Left ventricle myocardium inferior (tissue), 1 donor: ENCODE measurements at regions not wholly inside any gene's neighbourhood (a gene's known extent, or its start where the extent isn't known, plus 50 kb on each side); places are given as distances from the start of the nearest gene placed in this dataset.

Experiments used
- DNase-seq: peaks from one replicate; pipeline ENCODE4 v3.0.0-alpha.2; 2020
- H3K27ac ChIP-seq: fragments of 200-600 bp; replicated peaks from 2 replicates; pipeline ENCODE4 v1.8.0; 2021
- H3K27me3 ChIP-seq: fragments of 200-600 bp; 2 replicates; pipeline ENCODE4 v1.8.0; 2021; ENCODE audit warnings: low read depth
- H3K36me3 ChIP-seq: fragments of 200-600 bp; 2 replicates; pipeline ENCODE4 v1.8.0; 2021
- H3K4me1 ChIP-seq: fragments of 200-600 bp; 2 replicates; pipeline ENCODE4 v1.8.0; 2021
- H3K4me3 ChIP-seq: fragments of 200-600 bp; 2 replicates; pipeline ENCODE4 v1.8.0; 2021; ENCODE audit warnings: mild to moderate bottlenecking, moderate library complexity
- H3K9me3 ChIP-seq: fragments of 200-600 bp; replicated peaks from 2 replicates; pipeline ENCODE4 v1.8.0; 2021
- intact Hi-C: fragments of 100-400 bp; cut with micrococcal nuclease; formaldehyde crosslinking; loops from one replicate; pipeline ENCODE4 v1.11.0; 2022
- TF ChIP-seq, protein P1 (sequence below): fragments of 200-600 bp; IDR thresholded peaks from 2 replicates; pipeline ENCODE4 v1.8.0; 2021; ENCODE audit warnings: antibody characterized with exemption, mild to moderate bottlenecking, borderline replicate concordance
- donor health status: DM: no; HTN: yes; CAD: no; lungs with severe emphysema.

DNA sequence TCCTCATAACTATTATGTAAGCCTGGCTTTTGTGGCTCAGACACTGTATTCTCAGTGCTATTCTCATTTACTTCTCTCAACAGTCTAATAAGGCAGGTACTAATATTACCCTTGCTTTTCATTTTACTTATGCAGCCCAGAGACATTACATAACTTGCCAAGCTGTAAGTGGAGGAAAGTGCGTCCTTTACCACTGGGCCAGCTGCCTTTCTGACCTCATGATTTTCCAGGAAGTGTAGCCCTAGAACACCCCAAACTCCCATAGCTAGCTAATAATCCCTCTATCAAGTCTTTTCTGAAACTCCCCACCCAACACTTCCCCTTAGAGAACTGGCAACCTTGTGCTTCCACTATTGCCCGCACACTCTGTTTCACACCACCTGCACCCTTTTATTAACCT lies 192.9 kb upstream of the HMHB1 start:
- TF ChIP-seq, protein P1, sequence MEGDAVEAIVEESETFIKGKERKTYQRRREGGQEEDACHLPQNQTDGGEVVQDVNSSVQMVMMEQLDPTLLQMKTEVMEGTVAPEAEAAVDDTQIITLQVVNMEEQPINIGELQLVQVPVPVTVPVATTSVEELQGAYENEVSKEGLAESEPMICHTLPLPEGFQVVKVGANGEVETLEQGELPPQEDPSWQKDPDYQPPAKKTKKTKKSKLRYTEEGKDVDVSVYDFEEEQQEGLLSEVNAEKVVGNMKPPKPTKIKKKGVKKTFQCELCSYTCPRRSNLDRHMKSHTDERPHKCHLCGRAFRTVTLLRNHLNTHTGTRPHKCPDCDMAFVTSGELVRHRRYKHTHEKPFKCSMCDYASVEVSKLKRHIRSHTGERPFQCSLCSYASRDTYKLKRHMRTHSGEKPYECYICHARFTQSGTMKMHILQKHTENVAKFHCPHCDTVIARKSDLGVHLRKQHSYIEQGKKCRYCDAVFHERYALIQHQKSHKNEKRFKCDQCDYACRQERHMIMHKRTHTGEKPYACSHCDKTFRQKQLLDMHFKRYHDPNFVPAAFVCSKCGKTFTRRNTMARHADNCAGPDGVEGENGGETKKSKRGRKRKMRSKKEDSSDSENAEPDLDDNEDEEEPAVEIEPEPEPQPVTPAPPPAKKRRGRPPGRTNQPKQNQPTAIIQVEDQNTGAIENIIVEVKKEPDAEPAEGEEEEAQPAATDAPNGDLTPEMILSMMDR = no peak
- no peak for DNase-seq
- Histone ChIP-seq H3K27ac (no peak overlapping the region), H3K27me3 (no peaks in the 10 kb centered on the region), H3K4me1 (peaks cover 11% of the 10 kb centered on the region), H3K9me3 (no peaks in the 10 kb centered on the region), H3K36me3 (no peaks in the 10 kb centered on the region), H3K4me3 (no peak overlapping the region)
- intact Hi-C loops = no loop called here

DNA sequence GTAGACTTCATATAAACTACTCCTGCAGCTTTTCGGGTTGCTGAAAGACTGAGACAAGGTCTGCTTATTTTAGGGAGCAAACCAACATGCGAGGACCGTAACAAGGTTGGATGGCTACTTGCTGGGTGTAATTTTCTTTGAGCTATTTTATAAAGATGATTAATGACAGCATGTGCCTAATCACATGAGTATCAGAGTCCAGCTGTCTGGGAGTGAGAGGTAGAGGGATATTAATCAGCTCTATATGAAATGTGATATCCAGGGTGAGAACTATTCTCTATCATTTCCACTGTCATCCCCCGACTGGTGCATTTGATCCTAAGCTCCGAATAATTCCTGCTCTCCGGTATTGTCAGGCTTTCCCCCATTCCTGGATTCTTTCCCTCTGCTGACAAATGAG lies 193.8 kb upstream of the HMHB1 start:
- Histone ChIP-seq H3K4me1 (peaks cover 11% of the 10 kb centered on the region), H3K27me3 (no peaks in the 10 kb centered on the region), H3K4me3 (no peak overlapping the region), H3K36me3 (no peaks in the 10 kb centered on the region), H3K9me3 (no peaks in the 10 kb centered on the region), H3K27ac (no peak overlapping the region)
- intact Hi-C loops = no loop called here
- TF ChIP-seq, protein P1 = no peak
- no peak for DNase-seq

DNA sequence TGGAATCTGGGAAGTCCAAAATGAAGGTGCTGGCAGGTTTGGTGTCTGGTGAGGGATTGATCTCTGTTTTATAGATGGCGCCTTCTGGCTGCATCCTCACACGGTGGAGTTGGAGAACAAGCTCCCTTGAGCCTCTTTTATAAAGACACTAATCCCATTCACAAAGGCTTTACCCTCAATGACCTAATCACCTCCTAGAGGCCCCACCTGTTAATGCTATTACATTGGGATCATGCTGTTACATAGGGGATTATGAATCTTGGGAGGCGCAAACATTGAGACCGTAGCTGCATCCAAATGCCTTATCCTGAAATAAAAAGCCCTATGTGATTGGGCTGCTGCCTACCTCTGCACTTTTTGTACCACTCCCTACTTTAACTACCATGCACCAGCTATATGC lies 197.1 kb upstream of the HMHB1 start:
- H3K36me3 ChIP-seq = no peaks in the 10 kb centered on the region
- intact Hi-C loops = no loop called here

DNA sequence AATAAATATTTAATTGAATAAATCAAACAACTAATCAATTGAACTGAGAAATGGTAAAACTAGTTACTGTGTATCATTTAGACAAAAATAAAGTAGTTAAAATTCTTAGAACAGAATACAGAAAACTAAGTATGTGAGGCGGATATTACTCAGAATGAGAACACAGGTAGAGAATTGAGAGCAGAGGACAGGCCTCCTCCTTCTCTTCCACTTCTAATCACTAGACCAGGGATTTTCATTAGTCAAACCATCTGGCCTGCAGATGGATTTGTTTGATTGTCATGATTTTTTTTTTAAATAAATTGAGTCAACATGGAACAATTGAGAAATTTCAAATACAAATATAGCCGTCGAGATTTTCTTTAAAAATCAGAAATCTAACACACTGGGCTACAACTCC lies 198.6 kb upstream of the HMHB1 start:
- Histone ChIP-seq H3K36me3 (no peaks in the 10 kb centered on the region), H3K9me3 (peaks cover 8% of the 10 kb centered on the region), H3K4me3 (no peak overlapping the region), H3K4me1 (peaks cover 4% of the 10 kb centered on the region), H3K27me3 (no peaks in the 10 kb centered on the region), H3K27ac (no peak overlapping the region)
- intact Hi-C loops = no loop called here
- DNase-seq = no peak
- TF ChIP-seq, protein P1 = no peak

More for the DNA sequence above, 197.1 kb upstream of the HMHB1 start:
- no peaks in the 10 kb centered on the region for H3K27me3 ChIP-seq
- TF ChIP-seq, protein P1 = no peak
- no peak overlapping the region for H3K4me3 ChIP-seq
- no peak overlapping the region for H3K27ac ChIP-seq
- DNase-seq = no peak
- H3K9me3 ChIP-seq = no peaks in the 10 kb centered on the region
- peaks cover 13% of the 10 kb centered on the region for H3K4me1 ChIP-seq

DNA sequence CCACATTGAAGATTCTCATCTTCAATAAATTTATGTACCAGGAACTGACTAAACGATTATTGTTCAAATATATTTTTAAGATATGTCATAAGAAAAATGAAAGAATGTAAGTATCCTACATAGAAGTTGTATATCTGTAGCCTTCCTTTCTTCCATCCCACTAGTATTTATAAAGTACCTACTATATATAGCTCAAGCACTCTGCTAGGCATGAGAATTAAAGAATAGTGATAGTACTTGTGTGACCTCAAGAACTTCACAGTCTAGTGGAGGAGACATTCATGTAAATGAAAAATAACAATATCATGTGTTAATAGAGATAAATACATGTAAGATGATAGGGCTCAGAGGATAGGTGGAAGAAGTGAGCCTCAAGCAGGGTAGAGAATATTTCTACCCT lies 201.0 kb upstream of the HMHB1 start:
- TF ChIP-seq, protein P1 = no peak
- no peak overlapping the region for H3K27ac ChIP-seq
- no peaks in the 10 kb centered on the region for H3K36me3 ChIP-seq
- DNase-seq = no peak
- H3K9me3 ChIP-seq = peaks cover 8% of the 10 kb centered on the region
- H3K4me3 ChIP-seq = no peak overlapping the region
- H3K4me1 ChIP-seq = peaks cover 3% of the 10 kb centered on the region
- no peaks in the 10 kb centered on the region for H3K27me3 ChIP-seq
- intact Hi-C loops = no loop called here
